Anterior cingulate cortex (tissue), 58 donors: ENCODE measurements at regions not wholly inside any gene's neighbourhood (a gene's known extent, or its start where the extent isn't known, plus 50 kb on each side); places are given as distances from the start of the nearest gene placed in this dataset.
"Not testable (repeated sequence)": the region's sequence is repeated elsewhere in the genome, so short reads cannot be mapped to it uniquely, and the experiment has no call there.

Source experiments
- DNase-seq, 58 donors: peaks; one replicate each; lab custom pipeline; 2025; lab: John Stamatoyannopoulos, UW

DNA sequence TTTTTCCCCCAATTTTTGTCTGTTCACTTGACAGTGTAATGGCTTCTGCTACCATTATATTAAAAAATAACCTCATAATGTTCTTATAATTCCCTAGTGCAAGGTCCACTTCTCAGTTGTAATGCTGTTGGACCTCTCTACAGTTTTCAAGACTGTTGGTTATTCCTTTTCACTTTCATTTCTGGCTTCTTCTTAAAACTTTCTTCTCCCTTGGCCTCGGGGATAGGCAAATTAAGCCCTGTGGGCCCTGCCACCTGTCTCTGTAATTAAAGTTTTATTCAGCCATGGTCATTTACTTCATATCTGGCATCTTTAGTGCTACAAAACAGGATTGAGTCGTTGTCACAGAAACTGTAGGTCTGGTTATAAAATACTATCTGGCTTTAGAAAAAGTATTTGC lies 313.5 kb downstream of the KLF12 start:
- DNase-seq = no peak

- DNase-seq = no peak
Measured at GRCh38 chr13:73820285-73820684, 313.9 kb downstream of the KLF12 start.

- DNase-seq = no peak
Measured at GRCh38 chr13:73819711-73820110, 314.5 kb downstream of the KLF12 start.

DNA sequence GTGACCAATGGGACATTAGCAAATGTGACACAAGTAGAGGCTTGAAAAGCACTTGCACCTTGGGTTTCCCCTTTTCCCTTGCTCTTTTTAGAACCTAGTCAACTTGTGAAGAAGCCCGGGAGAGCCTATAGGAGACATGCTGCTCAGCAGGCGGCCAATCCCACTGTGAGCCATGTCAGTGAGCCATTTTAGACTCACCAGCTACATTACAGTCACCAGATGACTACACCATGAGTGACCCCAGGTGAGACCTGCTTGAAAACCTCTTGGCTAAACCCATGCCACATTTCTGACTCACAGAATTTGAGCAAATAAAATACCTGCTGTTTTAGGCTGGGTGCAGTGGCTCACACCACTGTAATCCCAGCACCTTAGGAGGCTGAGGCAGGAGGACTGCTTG lies 317.5 kb downstream of the KLF12 start:
- DNase-seq = no peak

GRCh38 chr13:73815796-73816195 lies 318.4 kb downstream of the KLF12 start:
- DNase-seq = no peak

- DNase-seq = no peak
Measured at GRCh38 chr13:73810647-73811046, 323.6 kb downstream of the KLF12 start.

DNA sequence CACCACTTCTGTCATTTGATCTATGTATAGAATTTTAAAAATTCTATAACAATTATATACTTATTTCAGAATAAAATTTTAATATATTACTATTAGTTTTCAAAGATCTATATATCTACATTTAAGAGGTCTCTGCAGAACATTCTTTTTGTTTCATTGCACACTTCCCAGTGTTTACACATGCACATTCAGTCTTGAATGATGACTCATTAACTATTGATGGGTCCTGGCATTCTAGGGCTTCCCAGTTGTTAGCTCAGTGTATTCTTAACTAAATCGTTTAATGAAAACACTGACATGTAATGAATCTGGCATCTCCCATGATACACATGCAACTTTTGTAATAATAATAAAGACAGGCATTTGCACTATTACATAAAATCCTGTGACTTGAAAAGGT lies 324.6 kb downstream of the KLF12 start:
- no peak for DNase-seq

- no peak for DNase-seq
Measured at GRCh38 chr13:73808318-73808717, 325.9 kb downstream of the KLF12 start.

GRCh38 chr13:73805326-73805958 lies 328.8 kb downstream of the KLF12 start:
- DNase-seq = not testable (repeated sequence)

DNA sequence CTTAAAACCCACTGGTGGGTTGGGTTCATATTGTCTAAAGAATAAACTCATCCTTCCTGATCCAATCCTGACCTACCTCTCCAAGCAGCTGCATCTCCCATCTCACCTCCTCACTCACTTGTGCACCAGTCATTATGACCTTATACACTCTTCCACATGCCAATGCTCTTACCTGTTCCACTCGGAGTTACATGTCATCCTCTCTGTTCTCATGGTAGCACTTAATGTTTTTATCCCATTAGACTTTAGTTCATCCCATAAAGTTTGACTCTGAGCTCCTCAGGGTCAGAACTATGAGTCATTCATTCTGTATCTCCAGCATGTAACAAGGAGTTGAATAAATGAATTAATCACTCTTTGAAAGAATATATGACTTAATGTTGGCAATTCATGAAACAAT lies 330.2 kb downstream of the KLF12 start:
- DNase-seq = no peak

GRCh38 chr13:73800011-73800410 lies 334.2 kb downstream of the KLF12 start:
- DNase-seq = no peak

GRCh38 chr13:73794755-73795154 lies 339.4 kb downstream of the KLF12 start:
- DNase-seq = no peak

DNA sequence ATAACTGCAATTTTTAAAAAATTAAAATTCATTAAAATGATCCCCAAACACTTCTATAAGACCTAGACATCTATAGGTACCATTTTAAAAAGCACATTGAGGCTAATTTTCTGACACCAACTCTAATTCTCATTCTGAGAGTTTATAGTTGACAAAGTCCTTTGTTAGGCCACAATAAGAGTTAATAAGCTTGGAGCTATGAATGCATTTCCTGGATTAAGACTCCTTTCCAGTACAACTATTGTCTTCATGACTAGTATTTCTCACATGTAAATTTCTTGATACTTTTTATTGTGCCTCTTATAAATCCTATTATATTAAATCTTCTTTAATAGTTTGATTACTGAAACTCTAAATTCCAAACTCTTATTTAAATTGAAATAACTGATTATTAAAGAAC lies 340.8 kb downstream of the KLF12 start:
- no peak for DNase-seq

DNA sequence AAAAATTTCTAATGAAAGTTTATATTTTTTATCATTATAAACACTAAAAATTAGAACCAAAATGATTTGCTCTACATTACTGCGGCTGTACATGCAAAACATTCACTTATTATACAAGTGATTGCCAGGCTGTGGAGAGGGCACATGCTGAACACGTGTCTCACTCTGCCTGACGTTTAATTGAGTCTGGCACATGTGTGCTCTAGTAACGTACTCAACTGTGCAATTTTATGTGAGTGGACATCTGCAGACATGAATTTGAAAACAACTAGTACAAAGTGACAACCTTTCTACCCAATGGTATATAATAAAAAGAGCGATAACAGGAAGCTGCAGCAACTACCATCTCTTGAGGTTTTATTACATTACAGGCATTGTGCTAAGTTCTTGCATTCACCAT lies 341.4 kb downstream of the KLF12 start:
- DNase-seq = no peak

- no peak for DNase-seq
Measured at GRCh38 chr13:73782450-73783449, 351.5 kb downstream of the KLF12 start.

DNA sequence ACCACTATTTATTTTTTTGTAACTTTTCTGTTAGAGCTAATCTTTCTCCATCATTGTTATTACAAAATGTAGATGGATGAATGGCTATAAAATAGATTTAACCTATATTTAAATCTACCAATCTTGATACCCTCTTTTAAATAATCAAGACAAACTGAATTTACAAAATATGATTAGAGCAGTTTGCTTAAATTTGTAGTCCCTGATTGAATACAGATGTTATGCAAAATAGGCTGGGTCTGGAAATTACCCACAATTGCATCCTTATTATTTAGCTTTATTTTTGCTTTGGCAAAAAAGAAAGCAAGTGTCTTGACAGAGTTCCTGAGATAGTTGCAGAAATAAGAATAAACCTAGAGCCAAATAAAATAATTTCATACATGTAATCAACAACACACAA lies 352.8 kb downstream of the KLF12 start:
- no peak for DNase-seq

- DNase-seq = no peak
Measured at GRCh38 chr13:73779881-73780280, 354.3 kb downstream of the KLF12 start.

DNA sequence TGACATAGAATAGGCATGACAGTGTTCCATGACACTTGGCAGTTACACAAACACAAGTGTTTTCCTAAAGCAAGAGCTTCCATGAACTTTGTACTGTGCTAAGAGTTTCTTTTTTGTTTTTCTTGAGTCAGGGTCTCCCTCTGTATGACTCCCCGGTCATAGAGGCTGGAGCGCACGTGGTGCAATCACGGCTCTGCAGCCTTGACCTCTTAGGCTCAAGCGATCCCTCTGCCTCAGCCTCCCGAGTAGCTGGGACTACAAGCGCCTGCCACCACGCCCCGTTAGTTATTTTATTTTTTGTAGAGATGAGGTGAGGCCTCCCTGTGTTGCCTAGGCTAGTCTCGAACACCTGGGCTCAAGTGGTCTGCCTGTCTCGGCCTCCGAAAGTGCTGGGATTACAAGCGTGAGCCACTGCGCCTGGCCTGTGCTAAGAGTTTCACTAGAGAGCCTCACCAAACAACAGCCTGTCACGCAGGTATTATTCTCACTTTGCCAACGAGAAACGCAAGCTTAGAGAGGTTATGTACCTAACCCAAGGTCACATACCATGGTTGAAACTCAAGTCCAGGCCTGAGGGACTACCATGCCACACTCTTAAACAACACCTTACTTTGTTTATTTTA lies 355.9 kb downstream of the KLF12 start:
- DNase-seq = no peak

DNA sequence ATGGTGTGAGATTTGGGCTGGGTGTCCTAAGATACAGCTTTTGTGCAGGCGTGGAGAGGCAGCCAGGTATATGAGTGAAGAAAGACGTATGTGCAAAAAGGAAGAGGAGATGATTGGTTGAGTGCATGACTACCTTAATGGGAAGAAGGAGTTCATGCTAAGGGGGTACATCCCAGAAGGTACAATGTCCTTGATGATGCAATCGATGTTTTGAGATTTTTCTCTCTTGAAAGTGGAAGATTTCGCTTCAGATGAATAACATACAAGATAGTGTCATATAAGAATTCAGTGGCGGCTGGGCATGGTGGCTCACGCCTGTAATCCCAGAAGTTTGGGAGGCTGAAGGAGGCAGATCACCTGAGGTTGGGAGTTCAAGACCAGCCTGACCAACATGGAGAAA lies 357.1 kb downstream of the KLF12 start:
- no peak for DNase-seq

GRCh38 chr13:73776151-73776785 lies 357.9 kb downstream of the KLF12 start:
- DNase-seq = peak in 1 of 58 donors; percentile 5

DNA sequence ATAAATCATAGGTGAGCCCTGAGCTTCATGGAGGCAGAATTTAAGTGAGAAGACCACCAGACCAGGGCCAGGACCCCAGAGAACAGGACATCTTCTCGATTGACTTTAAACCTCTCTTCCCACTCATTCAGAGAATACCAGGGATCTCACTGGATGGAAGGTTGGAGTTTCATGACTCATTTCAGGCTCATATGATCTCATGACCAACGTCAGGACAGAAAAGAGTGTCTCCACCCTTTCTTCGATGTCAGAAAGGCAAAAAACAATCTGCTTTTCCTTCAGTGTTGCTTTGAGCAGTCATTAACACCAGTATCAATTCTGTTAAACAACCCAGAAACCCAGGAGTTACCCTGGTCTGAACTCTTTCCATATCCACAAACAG lies 361.0 kb downstream of the KLF12 start:
- no peak for DNase-seq
